MM.1S (cell line): ENCODE measurements at regions not wholly inside any gene's neighbourhood (a gene's known extent, or its start where the extent isn't known, plus 50 kb on each side); places are given as distances from the start of the nearest gene placed in this dataset.

Experiments
- EZH2 ChIP-seq: fragments of 300-600 bp; sonication (generic); optimal IDR thresholded peaks from 2 replicates; pipeline ENCODE3; 2017; ENCODE audit warnings: low read depth, mild to moderate bottlenecking, antibody characterized with exemption, low read length, mixed read lengths
- EZH2phosphoT487 ChIP-seq: fragments of 300-600 bp; sonication (generic); IDR thresholded peaks from 2 replicates; pipeline ENCODE4 v1.6.1; 2018; ENCODE audit warnings: antibody characterized with exemption, low read length
- TF ChIP-seq, protein P1 (sequence below): fragments of 300-600 bp; sonication (generic); IDR thresholded peaks from 2 replicates; pipeline ENCODE4 v1.5.1; 2016; ENCODE audit warnings: antibody characterized with exemption, low read length, mixed read lengths

DNA sequence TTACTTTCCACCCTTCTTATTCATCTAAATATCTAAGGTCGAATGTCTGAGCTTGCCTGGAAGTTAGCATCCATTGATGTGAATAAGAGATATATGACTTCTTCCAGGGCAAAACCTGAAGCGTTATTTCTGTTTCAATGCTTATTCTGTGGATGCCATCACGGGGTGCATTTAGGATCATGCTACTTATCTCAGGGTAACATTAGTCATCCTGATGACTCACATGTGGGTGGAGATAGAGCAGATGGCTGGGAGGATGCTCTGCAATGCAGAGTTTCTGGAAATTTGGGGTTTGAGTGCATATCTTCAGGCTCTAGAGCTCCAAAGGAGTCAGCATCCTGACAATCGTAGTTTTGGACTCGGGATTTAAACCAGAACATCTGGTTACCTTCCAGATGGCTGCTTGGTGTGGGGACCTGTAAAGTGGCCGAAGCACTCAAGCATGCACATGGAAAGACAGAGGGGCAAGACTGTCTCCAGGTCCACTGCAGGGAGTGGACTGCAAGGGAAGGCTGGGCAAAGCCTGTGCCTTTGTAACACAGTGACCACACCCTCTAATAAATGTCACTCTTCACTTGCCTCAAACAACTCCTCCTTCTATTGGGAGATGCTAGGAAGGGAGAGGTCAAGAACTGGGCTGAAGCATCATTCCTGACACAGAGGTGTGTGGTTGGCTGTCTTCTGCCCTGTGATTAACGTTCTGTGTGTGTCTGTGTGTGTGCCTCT is 175.2 kb upstream of the SALL1 start:
- TF ChIP-seq, protein P1, sequence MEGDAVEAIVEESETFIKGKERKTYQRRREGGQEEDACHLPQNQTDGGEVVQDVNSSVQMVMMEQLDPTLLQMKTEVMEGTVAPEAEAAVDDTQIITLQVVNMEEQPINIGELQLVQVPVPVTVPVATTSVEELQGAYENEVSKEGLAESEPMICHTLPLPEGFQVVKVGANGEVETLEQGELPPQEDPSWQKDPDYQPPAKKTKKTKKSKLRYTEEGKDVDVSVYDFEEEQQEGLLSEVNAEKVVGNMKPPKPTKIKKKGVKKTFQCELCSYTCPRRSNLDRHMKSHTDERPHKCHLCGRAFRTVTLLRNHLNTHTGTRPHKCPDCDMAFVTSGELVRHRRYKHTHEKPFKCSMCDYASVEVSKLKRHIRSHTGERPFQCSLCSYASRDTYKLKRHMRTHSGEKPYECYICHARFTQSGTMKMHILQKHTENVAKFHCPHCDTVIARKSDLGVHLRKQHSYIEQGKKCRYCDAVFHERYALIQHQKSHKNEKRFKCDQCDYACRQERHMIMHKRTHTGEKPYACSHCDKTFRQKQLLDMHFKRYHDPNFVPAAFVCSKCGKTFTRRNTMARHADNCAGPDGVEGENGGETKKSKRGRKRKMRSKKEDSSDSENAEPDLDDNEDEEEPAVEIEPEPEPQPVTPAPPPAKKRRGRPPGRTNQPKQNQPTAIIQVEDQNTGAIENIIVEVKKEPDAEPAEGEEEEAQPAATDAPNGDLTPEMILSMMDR: no peak
- TF ChIP-seq EZH2phosphoT487: no peak
- TF ChIP-seq EZH2: no peak
